KG1 (cell line): ENCODE measurements at regions not wholly inside any gene's neighbourhood (a gene's known extent, or its start where the extent isn't known, plus 50 kb on each side); places are given as distances from the start of the nearest gene placed in this dataset.

Experiments
- DNase-seq: peaks from one replicate; lab custom pipeline; 2025; lab: John Stamatoyannopoulos, UW

- DNase-seq, result no peak
These were observed 262.6 kb upstream of the TPM1 start for GRCh38 chr15:62779899-62780298.

GRCh38 chr15:62781081-62781497, 261.5 kb upstream of the TPM1 start:
- no peak for DNase-seq

DNA sequence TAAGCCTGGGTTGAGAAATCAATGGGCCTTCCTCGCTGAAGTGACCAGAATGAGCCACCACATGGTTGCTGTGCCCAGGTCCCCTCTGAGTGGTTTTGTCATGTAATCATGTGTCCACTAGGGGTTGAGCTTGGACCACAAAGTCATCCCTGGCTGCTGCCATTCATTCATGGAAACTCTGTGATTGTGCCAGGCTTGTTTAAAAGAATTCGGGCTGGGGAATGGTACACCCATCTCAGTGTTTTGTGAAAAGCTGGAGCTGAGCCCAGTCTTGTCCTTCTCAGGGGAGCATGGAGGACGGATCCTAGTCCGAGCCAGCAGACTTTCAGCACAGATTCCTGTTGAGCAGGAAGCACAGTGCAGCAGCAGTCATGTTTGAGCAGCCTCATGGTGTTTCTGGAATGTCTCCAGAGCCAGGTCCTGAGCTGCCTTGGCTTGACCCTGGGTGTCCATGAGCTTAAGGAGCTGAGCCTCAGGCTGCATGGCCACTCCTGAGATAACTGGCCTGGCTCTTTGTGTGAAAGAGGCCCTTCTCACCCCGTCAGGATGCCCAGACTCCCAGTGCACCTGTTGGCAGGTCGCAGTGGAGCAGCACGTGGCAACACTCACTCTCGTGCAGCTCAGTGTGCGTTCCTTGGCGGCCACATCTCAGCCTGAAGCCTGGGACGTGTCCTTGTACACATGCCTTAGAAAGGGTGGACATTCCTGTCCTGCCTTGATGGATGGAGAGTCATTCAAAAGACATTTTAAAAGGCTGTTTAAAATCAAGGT, 260.3 kb upstream of the TPM1 start:
- no peak for DNase-seq

DNA sequence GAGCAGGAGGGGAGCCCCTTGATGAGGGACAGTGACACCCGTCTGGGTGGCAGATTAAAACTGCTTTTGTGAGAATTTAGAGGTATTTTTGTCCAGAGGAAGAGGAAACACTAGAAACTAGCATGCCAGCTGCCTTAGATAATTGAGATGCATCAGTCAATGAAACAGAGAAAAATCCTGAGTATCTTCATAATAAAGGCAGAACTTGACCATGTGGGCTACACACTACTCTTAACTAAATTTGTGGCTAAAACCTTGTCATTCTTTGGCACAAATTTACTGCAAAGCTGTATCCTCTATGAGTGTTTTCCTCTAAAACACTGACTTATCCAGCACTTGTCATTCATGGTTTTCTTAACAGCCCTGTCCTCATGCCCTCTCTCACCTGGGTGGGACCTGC, 259.7 kb upstream of the TPM1 start:
- no peak for DNase-seq

DNA sequence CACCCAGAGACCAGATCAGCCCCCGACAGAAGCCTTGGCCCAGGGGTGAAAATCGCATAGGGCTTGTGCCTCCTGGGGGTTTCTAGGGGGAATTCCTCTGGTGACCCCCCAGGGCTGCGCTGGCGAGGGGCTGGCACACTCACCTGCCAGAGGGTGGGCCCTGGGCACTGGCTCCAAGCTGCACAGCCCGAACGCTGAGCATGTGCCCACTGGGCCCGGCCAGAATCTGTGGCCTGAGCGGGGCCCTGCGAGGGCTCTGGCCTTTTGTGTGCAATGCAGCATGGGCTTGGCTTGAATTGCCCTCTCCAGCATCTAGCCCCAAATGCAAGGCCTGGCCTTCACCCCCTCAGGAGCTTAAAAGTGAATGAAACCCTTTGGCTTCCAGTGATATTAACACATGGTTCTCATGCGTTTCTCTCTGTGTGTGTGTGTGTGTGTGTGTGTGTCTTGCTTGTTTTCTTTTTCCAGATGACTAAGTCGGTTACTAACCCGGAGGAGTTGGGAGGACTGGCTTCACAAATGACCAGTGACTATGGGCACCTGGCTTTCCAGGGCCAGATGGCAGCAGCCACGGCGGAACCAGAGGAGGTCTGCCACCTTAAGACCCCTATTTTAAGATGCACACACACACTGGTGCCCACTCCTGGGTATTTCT, 259.1 kb upstream of the TPM1 start:
- DNase-seq, result no peak

GRCh38 chr15:62785881-62786828, 256.4 kb upstream of the TPM1 start:
- no peak for DNase-seq

DNA sequence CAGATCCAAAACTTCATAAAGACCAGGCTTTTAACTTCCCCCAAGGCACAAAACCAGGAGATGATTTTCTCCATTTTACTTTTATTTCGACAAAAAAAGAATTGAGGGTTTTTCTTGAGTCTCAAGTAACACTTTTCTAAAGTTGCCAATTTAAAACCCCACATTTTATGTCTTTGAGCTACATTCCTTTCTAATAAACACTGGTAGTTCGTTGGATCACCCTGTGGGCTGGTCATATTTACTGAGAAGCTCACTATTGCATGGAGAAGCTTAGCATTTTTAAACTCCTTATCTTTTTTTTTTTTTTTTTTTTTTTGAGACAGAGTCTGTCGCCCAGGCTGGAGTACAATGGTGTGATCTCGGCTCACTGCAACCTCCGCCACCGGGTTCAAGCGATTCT, 255.1 kb upstream of the TPM1 start:
- no peak for DNase-seq

DNA sequence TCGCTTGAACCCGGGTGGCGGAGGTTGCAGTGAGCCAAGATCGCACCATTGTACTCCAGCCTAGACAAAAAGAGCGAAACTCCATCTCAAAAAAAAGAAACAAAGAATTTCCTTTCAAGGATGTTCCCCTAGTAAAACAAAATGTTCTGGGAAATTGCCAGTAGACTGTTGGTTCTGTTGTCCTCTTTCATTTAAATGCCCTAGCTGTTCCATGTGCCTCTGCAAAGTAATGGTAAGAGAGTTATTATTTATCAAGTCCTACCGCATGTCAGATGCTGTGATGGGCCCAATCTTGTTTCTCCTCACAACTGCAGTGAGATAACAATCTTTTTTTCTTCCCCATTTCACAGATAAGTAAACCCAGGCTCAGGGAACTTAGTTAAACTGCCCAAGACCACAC, 254.3 kb upstream of the TPM1 start:
- no peak for DNase-seq

DNA sequence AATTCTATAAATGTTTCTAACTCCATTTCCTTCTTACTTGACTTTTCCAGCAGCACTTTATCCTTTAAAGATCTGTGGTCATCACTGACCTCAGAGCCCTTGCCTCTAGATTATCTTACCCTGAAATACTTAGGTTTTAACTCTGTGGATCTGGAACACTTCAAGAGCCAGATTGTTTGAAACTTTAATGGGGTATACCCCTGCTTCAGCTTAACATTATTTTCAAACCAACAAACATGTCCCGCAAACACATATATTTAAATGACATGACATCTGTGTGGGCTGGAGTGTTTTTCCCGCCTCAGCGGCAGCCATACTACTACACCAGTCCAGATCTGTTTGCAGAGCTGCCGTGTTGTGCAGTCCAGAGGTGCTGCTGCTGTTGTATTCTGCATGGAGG, 252.0 kb upstream of the TPM1 start:
- no peak for DNase-seq

- DNase-seq, result no peak
These were observed 250.9 kb upstream of the TPM1 start for GRCh38 chr15:62791694-62792093.

DNA sequence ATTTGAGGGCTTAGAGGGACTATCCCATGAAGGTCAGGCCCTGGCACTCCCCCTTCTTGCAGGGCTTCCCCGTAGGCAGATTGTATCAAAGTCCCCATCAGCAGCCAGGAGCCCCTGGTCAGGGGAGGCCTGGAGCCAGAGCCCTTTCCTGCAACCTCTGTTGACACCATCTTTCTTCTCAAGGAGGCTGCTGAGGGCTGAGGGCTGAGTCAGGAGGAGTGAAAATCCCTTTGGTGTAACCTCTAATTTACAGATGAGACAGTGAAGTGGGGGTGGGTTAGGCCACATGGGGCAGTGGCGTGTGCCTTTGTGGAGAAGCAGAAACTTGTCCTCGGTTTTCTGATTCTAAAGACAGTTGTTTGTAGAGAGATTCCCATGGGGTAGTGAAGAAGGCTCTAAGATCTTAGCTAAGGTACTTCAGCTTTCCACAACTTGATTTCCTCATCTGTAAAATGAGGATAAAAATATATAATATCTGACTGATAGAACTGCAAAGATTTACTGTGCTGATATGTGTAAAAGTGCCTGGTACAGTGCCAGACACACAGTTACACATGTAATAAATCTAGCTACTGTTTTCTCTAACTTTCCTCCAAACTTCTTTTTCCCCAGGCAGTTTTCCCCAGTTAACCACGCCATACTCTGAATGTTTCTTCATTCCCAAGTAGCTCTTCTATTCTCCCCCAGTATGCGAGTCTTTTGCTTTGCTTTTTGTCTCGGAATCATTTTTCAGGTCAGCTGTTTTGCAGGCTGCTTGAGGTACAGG, 249.4 kb upstream of the TPM1 start:
- no peak for DNase-seq

DNA sequence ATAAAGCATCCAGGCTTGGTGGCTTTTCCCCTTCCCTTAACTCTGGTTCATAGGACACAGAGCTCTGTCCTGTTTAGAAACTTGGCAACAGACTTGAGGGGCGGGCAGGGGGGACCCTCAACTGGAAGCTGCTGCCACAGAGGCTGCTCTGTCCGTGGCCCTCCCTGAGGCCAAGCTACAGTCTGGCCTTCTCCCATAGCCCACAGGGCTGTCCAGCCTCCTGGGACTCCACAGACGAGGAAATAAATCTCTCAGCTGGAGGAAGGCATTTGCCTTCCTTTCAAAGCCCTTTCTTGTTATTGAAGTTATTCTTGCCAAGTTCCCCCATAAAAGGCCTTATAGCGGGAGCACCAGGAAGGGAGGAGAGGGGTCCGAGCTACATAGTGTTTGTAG, 248.8 kb upstream of the TPM1 start:
- no peak for DNase-seq

DNA sequence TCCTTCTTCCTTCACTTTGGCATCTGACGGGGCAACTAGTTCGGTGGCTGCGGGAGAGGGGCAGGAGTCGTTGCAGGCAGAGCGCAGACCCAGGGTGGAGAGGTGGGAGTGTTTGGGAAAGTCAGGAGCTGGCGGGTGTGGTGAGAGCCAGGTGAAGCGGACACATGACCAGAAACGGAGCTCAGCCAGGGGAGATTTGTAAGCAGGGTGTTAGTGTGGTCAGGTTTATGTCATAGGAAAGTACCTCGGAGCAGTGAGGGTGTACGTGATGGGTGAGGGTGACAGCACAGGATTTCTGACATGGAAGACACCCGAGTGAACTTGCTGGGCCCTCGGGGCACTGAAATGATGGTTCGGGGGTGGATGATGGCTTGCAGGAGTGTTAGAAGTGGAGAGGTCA, 247.4 kb upstream of the TPM1 start:
- no peak for DNase-seq

DNA sequence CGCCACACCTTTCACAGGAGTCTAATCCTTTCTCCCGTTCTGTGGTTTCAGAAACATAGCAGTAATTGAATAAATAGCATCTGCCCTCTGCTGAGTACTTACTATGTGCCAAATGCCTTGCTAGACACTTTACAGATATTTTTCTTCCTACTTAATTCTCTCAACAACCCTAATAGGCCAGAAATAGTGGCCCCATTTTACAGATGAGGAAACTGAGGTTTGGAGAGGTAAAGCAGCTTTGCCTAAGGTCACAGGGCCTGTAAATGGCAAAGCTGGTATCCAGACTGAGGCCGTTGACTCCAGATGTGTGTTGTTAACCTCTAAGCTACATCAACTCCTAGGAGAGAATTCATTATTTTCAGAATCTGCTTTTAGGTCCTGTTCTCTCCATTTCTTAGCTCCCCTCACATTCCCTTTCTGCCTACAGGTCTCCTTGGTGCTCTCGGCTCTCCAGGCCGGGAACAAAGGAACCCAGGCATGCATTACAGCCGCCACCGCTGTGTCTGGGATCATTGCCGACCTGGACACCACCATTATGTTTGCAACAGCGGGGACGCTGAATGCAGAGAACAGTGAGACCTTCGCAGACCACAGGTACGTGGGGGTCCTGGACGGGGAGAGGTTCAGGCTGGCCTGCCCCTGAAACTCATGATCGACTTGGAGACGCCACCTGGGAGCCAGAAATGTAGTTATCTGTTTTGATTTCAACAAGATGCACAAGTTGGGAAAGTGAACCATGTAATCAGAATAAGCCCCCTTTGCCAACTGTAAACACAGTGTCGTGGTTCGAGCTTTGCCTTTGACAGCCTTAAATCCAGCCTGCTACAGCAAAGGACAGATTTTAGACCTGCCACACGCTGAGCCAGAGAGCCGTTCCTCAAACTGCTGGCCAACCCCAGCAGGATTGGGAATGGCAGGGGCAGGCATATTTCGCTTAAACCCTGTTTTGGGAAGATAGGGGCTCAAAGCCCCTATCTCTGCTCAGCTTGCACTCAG, 246.5 kb upstream of the TPM1 start:
- DNase-seq, result no peak

GRCh38 chr15:62797171-62797570, 245.4 kb upstream of the TPM1 start:
- no peak for DNase-seq

DNA sequence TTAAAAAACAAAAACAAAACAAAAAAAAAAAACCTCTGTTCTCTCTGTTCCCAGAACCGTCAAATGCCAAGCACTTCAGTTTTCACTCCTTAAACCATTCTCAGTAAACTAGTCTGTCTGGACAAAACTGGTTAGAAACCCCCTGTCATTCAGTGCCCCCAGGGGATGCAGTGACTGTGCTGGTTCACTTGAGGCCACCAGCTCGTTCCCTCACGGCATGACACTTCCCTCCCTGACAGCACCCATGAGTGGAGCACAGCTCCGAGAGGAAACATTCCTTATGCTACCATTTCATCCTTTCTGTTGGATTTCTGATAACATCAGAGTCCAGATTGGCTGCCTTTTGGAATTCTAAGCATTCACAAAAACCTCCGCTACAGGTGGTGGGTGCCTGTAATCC, 244.0 kb upstream of the TPM1 start:
- no peak for DNase-seq

DNA sequence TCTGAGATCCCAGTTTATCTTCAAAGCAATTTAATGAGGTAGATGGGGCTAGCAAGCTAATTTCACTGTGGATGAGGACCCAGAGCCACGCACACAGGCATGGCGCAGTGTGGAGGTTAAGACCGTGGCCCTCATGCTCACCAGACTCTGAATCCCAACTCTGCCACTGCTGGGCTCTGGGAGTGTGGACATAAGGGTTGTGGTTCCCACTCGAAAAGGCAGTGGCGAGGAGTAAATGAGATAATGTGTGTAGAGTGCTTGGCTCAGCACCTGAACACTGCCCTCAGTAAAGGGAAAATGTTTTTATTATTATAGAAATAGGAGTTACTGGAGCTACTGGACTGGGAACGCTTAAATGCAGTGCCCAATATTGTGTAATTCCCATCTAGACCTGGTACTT, 243.5 kb upstream of the TPM1 start:
- DNase-seq, result no peak

- no peak for DNase-seq
These were observed 242.6 kb upstream of the TPM1 start for GRCh38 chr15:62799919-62800318.

GRCh38 chr15:62802612-62803011, 239.9 kb upstream of the TPM1 start:
- DNase-seq, result no peak

GRCh38 chr15:62803856-62804400, 238.6 kb upstream of the TPM1 start:
- no peak for DNase-seq
